ENCODE measurements at regions not wholly inside any gene's neighbourhood (a gene's known extent, or its start where the extent isn't known, plus 50 kb on each side); places are given as distances from the start of the nearest gene placed in this dataset.

DNA sequence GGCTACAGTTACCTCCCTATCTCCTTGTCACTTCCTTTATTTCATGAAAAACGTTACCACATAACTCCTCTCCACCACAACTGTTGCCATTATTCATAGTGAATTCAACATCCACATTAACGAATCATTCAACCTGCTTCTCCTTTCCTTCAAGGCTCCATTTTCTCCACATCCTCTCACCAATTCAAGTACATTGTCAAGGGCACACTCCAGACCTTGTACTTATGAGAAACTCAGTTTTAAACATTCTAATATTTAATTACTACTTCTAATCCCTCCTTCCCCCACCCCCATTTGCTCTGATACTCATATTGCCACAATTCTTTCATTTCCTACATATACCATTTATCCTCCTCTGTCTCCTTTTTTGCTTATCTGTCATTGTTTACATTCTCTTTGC is 871.2 kb downstream of the TUSC7 start:
- H3K9ac ChIP-seq (ENCODE audit: low read depth, low read length): no peak overlapping the region
- H3K4me2 ChIP-seq (ENCODE audit: insufficient read depth, low read length): no peak overlapping the region
- H3K36me3 ChIP-seq (ENCODE audit: insufficient read depth, low read length): no peaks in the 10 kb centered on the region
- H4K20me1 ChIP-seq (ENCODE audit: insufficient read depth, low read length): no peaks in the 10 kb centered on the region
- TF ChIP-seq, protein P1, sequence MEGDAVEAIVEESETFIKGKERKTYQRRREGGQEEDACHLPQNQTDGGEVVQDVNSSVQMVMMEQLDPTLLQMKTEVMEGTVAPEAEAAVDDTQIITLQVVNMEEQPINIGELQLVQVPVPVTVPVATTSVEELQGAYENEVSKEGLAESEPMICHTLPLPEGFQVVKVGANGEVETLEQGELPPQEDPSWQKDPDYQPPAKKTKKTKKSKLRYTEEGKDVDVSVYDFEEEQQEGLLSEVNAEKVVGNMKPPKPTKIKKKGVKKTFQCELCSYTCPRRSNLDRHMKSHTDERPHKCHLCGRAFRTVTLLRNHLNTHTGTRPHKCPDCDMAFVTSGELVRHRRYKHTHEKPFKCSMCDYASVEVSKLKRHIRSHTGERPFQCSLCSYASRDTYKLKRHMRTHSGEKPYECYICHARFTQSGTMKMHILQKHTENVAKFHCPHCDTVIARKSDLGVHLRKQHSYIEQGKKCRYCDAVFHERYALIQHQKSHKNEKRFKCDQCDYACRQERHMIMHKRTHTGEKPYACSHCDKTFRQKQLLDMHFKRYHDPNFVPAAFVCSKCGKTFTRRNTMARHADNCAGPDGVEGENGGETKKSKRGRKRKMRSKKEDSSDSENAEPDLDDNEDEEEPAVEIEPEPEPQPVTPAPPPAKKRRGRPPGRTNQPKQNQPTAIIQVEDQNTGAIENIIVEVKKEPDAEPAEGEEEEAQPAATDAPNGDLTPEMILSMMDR (IDR thresholded peaks at IDR 0.05; ENCODE audit: borderline replicate concordance, extremely low read depth, low read length, poor library complexity, severe bottlenecking): no peak
- TF ChIP-seq EZH2 (IDR thresholded peaks at IDR 0.05; ENCODE audit: borderline replicate concordance, low read depth, low read length, severe bottlenecking): no peak
- no peak overlapping the region for H2AFZ ChIP-seq (ENCODE audit: low read depth, low read length)
- H3K9me3 ChIP-seq (ENCODE audit: insufficient read depth, low read length, severe bottlenecking): no peaks in the 10 kb centered on the region
- H3K79me2 ChIP-seq (ENCODE audit: insufficient read depth, low read length): no peaks in the 10 kb centered on the region
- H3K27ac ChIP-seq (ENCODE audit: low read length): no peak overlapping the region
- DNase-seq (no peak), ATAC-seq (ENCODE audit: insufficient read depth, low read depth) (no peak)
- H3K4me3 ChIP-seq (ENCODE audit: low read depth in 1 of 2, low read length in 2 of 2): no peak overlapping the region
- no peaks in the 10 kb centered on the region for H3K4me1 ChIP-seq (ENCODE audit: insufficient read depth, low read length)
- no peaks in the 10 kb centered on the region for H3K27me3 ChIP-seq (ENCODE audit: insufficient read depth, low read length, poor library complexity)

GRCh38 chr3:117586161-117586560 is 876.6 kb downstream of the TUSC7 start:
- Histone ChIP-seq H3K27ac (ENCODE audit: low read length) (no peak overlapping the region), H3K4me2 (ENCODE audit: insufficient read depth, low read length) (no peak overlapping the region), H3K9ac (ENCODE audit: low read depth, low read length) (no peak overlapping the region), H3K79me2 (ENCODE audit: insufficient read depth, low read length) (no peaks in the 10 kb centered on the region), H3K36me3 (ENCODE audit: insufficient read depth, low read length) (no peaks in the 10 kb centered on the region), H3K27me3 (ENCODE audit: insufficient read depth, low read length, poor library complexity) (no peaks in the 10 kb centered on the region), H3K9me3 (ENCODE audit: insufficient read depth, low read length, severe bottlenecking) (no peaks in the 10 kb centered on the region), H4K20me1 (ENCODE audit: insufficient read depth, low read length) (no peaks in the 10 kb centered on the region), H3K4me1 (ENCODE audit: insufficient read depth, low read length) (no peaks in the 10 kb centered on the region), H3K4me3 (ENCODE audit: low read depth in 1 of 2, low read length in 2 of 2) (no peak overlapping the region), H2AFZ (ENCODE audit: low read depth, low read length) (no peak overlapping the region)
- DNase-seq: no peak
- TF ChIP-seq EZH2 (IDR thresholded peaks at IDR 0.05; ENCODE audit: borderline replicate concordance, low read depth, low read length, severe bottlenecking): no peak
- TF ChIP-seq, protein P1 (IDR thresholded peaks at IDR 0.05; ENCODE audit: borderline replicate concordance, extremely low read depth, low read length, poor library complexity, severe bottlenecking): no peak
- no peak for ATAC-seq (ENCODE audit: insufficient read depth, low read depth)

DNA sequence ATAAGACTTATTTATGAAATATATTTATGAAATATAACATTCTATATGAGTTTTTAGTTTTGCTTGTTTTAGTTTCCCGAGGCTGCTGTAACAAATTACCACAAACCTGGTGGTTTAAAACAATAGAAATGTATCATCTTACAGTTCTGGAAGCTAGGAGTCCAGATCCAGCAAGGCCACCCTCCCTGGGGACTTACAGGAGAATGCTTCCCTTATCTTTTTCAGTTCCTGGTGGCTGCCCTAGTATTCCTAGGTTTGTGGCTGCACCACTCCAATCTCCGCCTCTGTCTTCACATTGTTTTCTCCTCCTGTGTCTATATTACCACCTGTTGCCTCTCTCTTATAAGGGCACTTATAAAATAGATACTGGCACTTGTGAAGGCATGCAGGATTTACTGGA is 877.8 kb downstream of the TUSC7 start:
- no peak overlapping the region for H3K4me3 ChIP-seq (ENCODE audit: low read depth in 1 of 2, low read length in 2 of 2)
- no peaks in the 10 kb centered on the region for H3K4me1 ChIP-seq (ENCODE audit: insufficient read depth, low read length)
- no peaks in the 10 kb centered on the region for H3K27me3 ChIP-seq (ENCODE audit: insufficient read depth, low read length, poor library complexity)
- no peaks in the 10 kb centered on the region for H3K36me3 ChIP-seq (ENCODE audit: insufficient read depth, low read length)
- no peak overlapping the region for H3K4me2 ChIP-seq (ENCODE audit: insufficient read depth, low read length)
- H3K9me3 ChIP-seq (ENCODE audit: insufficient read depth, low read length, severe bottlenecking): no peaks in the 10 kb centered on the region
- ATAC-seq (ENCODE audit: insufficient read depth, low read depth) (no peak), DNase-seq (no peak)
- H2AFZ ChIP-seq (ENCODE audit: low read depth, low read length): no peak overlapping the region
- H3K79me2 ChIP-seq (ENCODE audit: insufficient read depth, low read length): no peaks in the 10 kb centered on the region
- no peak overlapping the region for H3K27ac ChIP-seq (ENCODE audit: low read length)
- no peaks in the 10 kb centered on the region for H4K20me1 ChIP-seq (ENCODE audit: insufficient read depth, low read length)
- TF ChIP-seq, protein P1 (IDR thresholded peaks at IDR 0.05; ENCODE audit: borderline replicate concordance, extremely low read depth, low read length, poor library complexity, severe bottlenecking): no peak
- no peak for TF ChIP-seq EZH2 (IDR thresholded peaks at IDR 0.05; ENCODE audit: borderline replicate concordance, low read depth, low read length, severe bottlenecking)
- H3K9ac ChIP-seq (ENCODE audit: low read depth, low read length): no peak overlapping the region

DNA sequence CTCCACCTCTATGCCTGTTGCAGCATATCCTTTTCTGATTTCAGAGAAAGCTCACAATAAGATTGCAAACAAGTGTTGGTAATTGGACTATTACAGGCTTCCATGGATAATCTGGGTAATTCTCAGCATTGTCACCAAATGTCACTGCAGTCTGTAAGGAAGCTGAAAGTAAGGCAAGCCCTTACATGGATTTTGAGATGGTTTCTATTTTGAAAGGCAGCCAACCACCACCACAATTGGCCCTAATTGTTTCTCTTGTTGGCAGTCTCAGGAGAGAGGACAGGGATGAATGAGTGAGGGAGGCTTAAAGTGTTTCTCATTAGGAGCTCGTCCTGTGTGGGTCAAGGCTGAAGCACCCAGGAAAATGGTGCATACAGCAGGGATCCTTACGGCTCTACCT is 879.9 kb downstream of the TUSC7 start:
- H3K9me3 ChIP-seq (ENCODE audit: insufficient read depth, low read length, severe bottlenecking): no peaks in the 10 kb centered on the region
- no peaks in the 10 kb centered on the region for H3K4me1 ChIP-seq (ENCODE audit: insufficient read depth, low read length)
- no peak overlapping the region for H2AFZ ChIP-seq (ENCODE audit: low read depth, low read length)
- ATAC-seq (ENCODE audit: insufficient read depth, low read depth) (no peak), DNase-seq (no peak)
- no peak overlapping the region for H3K4me3 ChIP-seq (ENCODE audit: low read depth in 1 of 2, low read length in 2 of 2)
- no peaks in the 10 kb centered on the region for H3K27me3 ChIP-seq (ENCODE audit: insufficient read depth, low read length, poor library complexity)
- H3K9ac ChIP-seq (ENCODE audit: low read depth, low read length): no peak overlapping the region
- no peak for TF ChIP-seq EZH2 (IDR thresholded peaks at IDR 0.05; ENCODE audit: borderline replicate concordance, low read depth, low read length, severe bottlenecking)
- TF ChIP-seq, protein P1 (IDR thresholded peaks at IDR 0.05; ENCODE audit: borderline replicate concordance, extremely low read depth, low read length, poor library complexity, severe bottlenecking): no peak
- no peak overlapping the region for H3K27ac ChIP-seq (ENCODE audit: low read length)
- H3K79me2 ChIP-seq (ENCODE audit: insufficient read depth, low read length): no peaks in the 10 kb centered on the region
- H3K4me2 ChIP-seq (ENCODE audit: insufficient read depth, low read length): no peak overlapping the region
- H3K36me3 ChIP-seq (ENCODE audit: insufficient read depth, low read length): no peaks in the 10 kb centered on the region
- H4K20me1 ChIP-seq (ENCODE audit: insufficient read depth, low read length): no peaks in the 10 kb centered on the region
